HEK293T (cell line): ENCODE measurements at regions not wholly inside any gene's neighbourhood (a gene's known extent, or its start where the extent isn't known, plus 50 kb on each side); places are given as distances from the start of the nearest gene placed in this dataset.

ENCODE experiments used
- BHLHE40 ChIP-seq: fragments of 450-650 bp; IDR thresholded peaks from 2 replicates; pipeline ENCODE4 v1.6.1; 2016; ENCODE audit warnings: mild to moderate bottlenecking, moderate library complexity, borderline replicate concordance
- NFRKB ChIP-seq: fragments of 450-650 bp; IDR thresholded peaks from 2 replicates; pipeline ENCODE4 v1.6.1; 2016; ENCODE audit warnings: mild to moderate bottlenecking, moderate library complexity
- PKNOX1 ChIP-seq: fragments of 450-650 bp; IDR thresholded peaks from 2 replicates; pipeline ENCODE4 v1.6.1; 2016

DNA sequence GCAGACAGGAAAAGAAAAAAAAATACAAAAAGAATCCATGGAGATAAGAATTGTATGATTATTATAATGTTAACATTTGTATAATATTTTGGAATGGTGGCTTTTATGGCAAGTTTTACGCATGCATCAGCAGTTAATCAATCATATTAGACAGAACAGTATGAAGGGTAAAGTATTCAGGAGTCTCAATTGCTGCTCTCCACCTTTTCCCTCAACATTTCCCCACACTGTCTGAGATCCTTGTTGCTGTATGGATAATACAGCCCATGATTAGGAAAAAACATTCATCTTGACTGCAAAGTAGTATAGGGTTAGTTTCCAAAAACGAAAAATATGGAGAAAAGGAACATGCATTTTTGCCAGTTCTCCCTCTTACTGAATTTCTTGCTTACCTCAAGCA lies 755.3 kb upstream of the ARPP21 start:
- TF ChIP-seq BHLHE40 (no peak), PKNOX1 (no peak), NFRKB (no peak)
